Endothelial cell of umbilical vein (primary cell): ENCODE measurements at regions not wholly inside any gene's neighbourhood (a gene's known extent, or its start where the extent isn't known, plus 50 kb on each side); places are given as distances from the start of the nearest gene placed in this dataset.

ENCODE experiments used
- BruUV-seq: library from RNA; stranded (reverse); fragments of 400-500 nt; replicated peaks from 2 replicates; lab custom pipeline; 2021; lab: Mats Ljungman, UMichigan
- CTCF ChIA-PET: fragments of 300-600, 350-600 bp; sonication (Branson Sonifier 250); formaldehyde crosslinking; loops from one replicate; lab custom pipeline; 2021; ENCODE audit warnings: antibody characterized with exemption, inconsistent platforms; lab: Charles Lee
- POLR2A ChIA-PET: fragments of 300-600, 350-600 bp; sonication (Branson Sonifier 250); formaldehyde crosslinking; loops from one replicate; lab custom pipeline; 2021; ENCODE audit warnings: antibody characterized with exemption, inconsistent platforms; lab: Charles Lee
- DNase-seq: peaks from one replicate; pipeline ENCODE4 v3.0.0-alpha.2; 2011; ENCODE audit warnings: low read depth, low spot score
- FAIRE-seq: peaks from 2 replicates; lab custom pipeline; 2011; peaks lifted over from hg19 to GRCh38; lab: Jason Lieb, UNC
- H2AFZ ChIP-seq: 2 replicates; pipeline ENCODE4 v1.6.0; 2012; ENCODE audit warnings: low read depth, low read length, control low read depth, inconsistent platforms
- H3K27ac ChIP-seq: 2 replicates; pipeline ENCODE4 v1.5.1; 2011; ENCODE audit warnings: low read depth, mild to moderate bottlenecking, control low read depth, low read length, moderate library complexity; ENCODE audit not compliant: insufficient read depth
- H3K27me3 ChIP-seq, 2 experiments: 2 replicates each; pipeline versions ENCODE4 v1.6.0 to v1.6.1; 2011; ENCODE audit warnings: low read length in 2 of 2, mixed read lengths in 1 of 2; ENCODE audit not compliant: control insufficient read depth in 2 of 2, insufficient read depth in 2 of 2
- H3K36me3 ChIP-seq, 2 experiments: 2 replicates in 1 of 2; 3 replicates in 1 of 2; pipeline ENCODE4 v1.5.1; 2011; ENCODE audit warnings: low read length in 2 of 2, mild to moderate bottlenecking in 1 of 2, moderate library complexity in 1 of 2; ENCODE audit not compliant: control insufficient read depth in 2 of 2, insufficient read depth in 2 of 2; ENCODE audit errors: extremely low read depth in 1 of 2
- H3K4me1 ChIP-seq: 3 replicates; pipeline ENCODE4 v1.5.1; 2011; ENCODE audit warnings: mild to moderate bottlenecking, low read length; ENCODE audit not compliant: control insufficient read depth, insufficient read depth; ENCODE audit errors: extremely low read depth
- H3K4me2 ChIP-seq: 2 replicates; pipeline ENCODE4 v1.6.1; 2011; ENCODE audit warnings: low read length, control low read depth, mixed read lengths; ENCODE audit not compliant: insufficient read depth
- H3K4me3 ChIP-seq, 3 experiments: fragments of 200-600 bp in 1 of 3; sonication (generic), shearing (Covaris generic) in 1 of 3; replicated peaks in 1 of 3; 2 replicates each; pipeline ENCODE4 v1.5.1; 2011 to 2016; ENCODE audit warnings: control low read depth in 3 of 3, low read length in 3 of 3, mild to moderate bottlenecking in 2 of 3, inconsistent platforms in 1 of 3, low read depth in 1 of 3, moderate library complexity in 1 of 3; ENCODE audit not compliant: insufficient read depth in 1 of 3
- H3K79me2 ChIP-seq: 2 replicates; pipeline ENCODE4 v1.6.0; 2012; ENCODE audit warnings: low read length, inconsistent platforms; ENCODE audit not compliant: control insufficient read depth, insufficient read depth
- H3K9ac ChIP-seq: replicated peaks from 2 replicates; pipeline ENCODE3; 2011; ENCODE audit warnings: low read length, control low read depth; ENCODE audit not compliant: insufficient read depth; ENCODE audit errors: extremely low read depth
- H3K9me1 ChIP-seq: replicated peaks from 3 replicates; pipeline ENCODE4 v1.6.0; 2011; ENCODE audit warnings: mild to moderate bottlenecking, low read length; ENCODE audit not compliant: control insufficient read depth, insufficient read depth; ENCODE audit errors: extremely low read depth
- H3K9me3 ChIP-seq: replicated peaks from 2 replicates; pipeline ENCODE4 v1.5.1; 2012; ENCODE audit warnings: low read length, inconsistent platforms; ENCODE audit not compliant: control insufficient read depth, insufficient read depth
- H4K20me1 ChIP-seq: replicated peaks from 2 replicates; pipeline ENCODE3; 2011; ENCODE audit warnings: mild to moderate bottlenecking, low read length; ENCODE audit not compliant: control insufficient read depth, insufficient read depth; ENCODE audit errors: extremely low read depth
- EZH2 ChIP-seq: IDR thresholded peaks from 2 replicates; pipeline ENCODE4 v1.6.1; 2012; ENCODE audit warnings: borderline replicate concordance, low read depth, mild to moderate bottlenecking, moderate library complexity, low read length, inconsistent platforms; ENCODE audit not compliant: severe bottlenecking
- FOS ChIP-seq: IDR thresholded peaks from 2 replicates; pipeline ENCODE4 v1.6.1; 2011; ENCODE audit warnings: mild to moderate bottlenecking, low read length, moderate library complexity, borderline replicate concordance; ENCODE audit not compliant: insufficient read depth
- GATA2 ChIP-seq: IDR thresholded peaks from 2 replicates; pipeline ENCODE4 v1.7.0; 2011; ENCODE audit warnings: low read depth, mild to moderate bottlenecking, moderate library complexity, mixed read lengths, low read length; ENCODE audit not compliant: insufficient read length, insufficient read depth
- JUN ChIP-seq: IDR thresholded peaks from 2 replicates; pipeline ENCODE4 v1.6.1; 2011; ENCODE audit warnings: borderline replicate concordance, low read depth; ENCODE audit not compliant: insufficient read length, insufficient read depth
- MYC ChIP-seq: IDR thresholded peaks from one replicate; pipeline ENCODE4 v1.6.1; 2011; ENCODE audit warnings: mild to moderate bottlenecking, low read depth, low read length
- POLR2A ChIP-seq: IDR thresholded peaks from 2 replicates; pipeline ENCODE4 v1.6.1; 2012; ENCODE audit warnings: low read depth, mild to moderate bottlenecking, control low read depth, low read length
- POLR2AphosphoS5 ChIP-seq: IDR thresholded peaks from 2 replicates; pipeline ENCODE4 v1.6.1; 2012; ENCODE audit warnings: low read depth, mild to moderate bottlenecking, control low read depth, low read length, moderate library complexity; ENCODE audit not compliant: insufficient read depth
- dilution Hi-C: fragments of 300-500 bp; cut with MboI; formaldehyde crosslinking; loops from one replicate; pipeline ENCODE4 v1.15.0; 2019; ENCODE audit warnings: low sequenced_read_pairs; ENCODE audit not compliant: extremely low pct_ligation_motif_present
- intact Hi-C: fragments of 100-400 bp; cut with micrococcal nuclease; formaldehyde crosslinking; loops from one replicate; pipeline ENCODE4 v1.10.0; 2022
- TF ChIP-seq, protein P1 (sequence below): IDR thresholded peaks from 2 replicates; pipeline ENCODE4 v1.6.1; 2011; ENCODE audit not compliant: insufficient read depth, insufficient read length
- TF ChIP-seq, protein P2 (sequence below), 2 donors: IDR thresholded peaks; 1 replicate in 1 of 2; 2 replicates in 1 of 2; pipeline ENCODE4 v1.5.1; 2011; ENCODE audit warnings: low read length in 2 of 2, mild to moderate bottlenecking in 2 of 2, moderate library complexity in 2 of 2, control low read depth in 1 of 2, inconsistent platforms in 1 of 2, low read depth in 1 of 2; ENCODE audit not compliant: insufficient read depth in 1 of 2; ENCODE audit errors: extremely low read depth in 1 of 2

DNA sequence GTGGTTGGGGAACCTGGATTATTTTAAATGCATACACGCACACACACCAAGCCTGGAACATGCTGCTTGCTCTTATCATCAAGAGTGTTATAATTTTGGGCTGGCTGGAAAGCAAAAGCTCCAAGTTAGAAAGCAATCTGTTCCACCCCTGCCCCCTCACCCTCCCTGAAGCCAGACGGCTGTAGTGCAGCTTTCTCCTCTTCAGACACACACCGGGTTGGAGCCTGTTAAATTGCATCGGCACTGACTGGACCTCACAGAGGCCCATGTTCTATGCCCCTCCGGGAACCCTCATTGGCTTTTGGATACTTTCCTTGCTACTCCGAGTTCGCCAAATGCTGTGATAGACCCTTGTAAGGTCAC lies 90.6 kb upstream of the KCNJ15 start:
- Histone ChIP-seq H3K9me1 (no peaks in the 10 kb centered on the region), H3K27ac (no peak overlapping the region), H4K20me1 (no peaks in the 10 kb centered on the region), H3K27me3 (no peaks in the 10 kb centered on the region), H3K36me3 (no peaks in the 10 kb centered on the region), H2AFZ (no peak overlapping the region), H3K4me2 (no peak overlapping the region), H3K9ac (no peak overlapping the region), H3K4me3 (no peak overlapping the region), H3K9me3 (no peaks in the 10 kb centered on the region), H3K79me2 (no peaks in the 10 kb centered on the region), H3K4me1 (peaks cover 14% of the 10 kb centered on the region)
- no TSS peak for BruUV-seq
- intact Hi-C loops (no loop called here), dilution Hi-C loops (loop anchor here (10.0 kb wide), 1 partner anchor 189 kb away; no protein-coding TSS in a partner anchor)
- ChIA-PET POLR2A (no interaction called here), CTCF (interaction anchor here (0.7 to 20.7 kb wide), 4 partner anchors 51 to 491 kb away, joined by 3 to 740 read pairs (median 8); no protein-coding TSS in a partner anchor)
- no peak for DNase-seq
- FAIRE-seq: no peak
- TF ChIP-seq, protein P1, sequence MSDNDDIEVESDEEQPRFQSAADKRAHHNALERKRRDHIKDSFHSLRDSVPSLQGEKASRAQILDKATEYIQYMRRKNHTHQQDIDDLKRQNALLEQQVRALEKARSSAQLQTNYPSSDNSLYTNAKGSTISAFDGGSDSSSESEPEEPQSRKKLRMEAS: no peak
- TF ChIP-seq GATA2 (no peak), POLR2AphosphoS5 (no peak), FOS (no peak), MYC (no peak), POLR2A (no peak), JUN (no peak), EZH2 (no peak)
- TF ChIP-seq, protein P2, sequence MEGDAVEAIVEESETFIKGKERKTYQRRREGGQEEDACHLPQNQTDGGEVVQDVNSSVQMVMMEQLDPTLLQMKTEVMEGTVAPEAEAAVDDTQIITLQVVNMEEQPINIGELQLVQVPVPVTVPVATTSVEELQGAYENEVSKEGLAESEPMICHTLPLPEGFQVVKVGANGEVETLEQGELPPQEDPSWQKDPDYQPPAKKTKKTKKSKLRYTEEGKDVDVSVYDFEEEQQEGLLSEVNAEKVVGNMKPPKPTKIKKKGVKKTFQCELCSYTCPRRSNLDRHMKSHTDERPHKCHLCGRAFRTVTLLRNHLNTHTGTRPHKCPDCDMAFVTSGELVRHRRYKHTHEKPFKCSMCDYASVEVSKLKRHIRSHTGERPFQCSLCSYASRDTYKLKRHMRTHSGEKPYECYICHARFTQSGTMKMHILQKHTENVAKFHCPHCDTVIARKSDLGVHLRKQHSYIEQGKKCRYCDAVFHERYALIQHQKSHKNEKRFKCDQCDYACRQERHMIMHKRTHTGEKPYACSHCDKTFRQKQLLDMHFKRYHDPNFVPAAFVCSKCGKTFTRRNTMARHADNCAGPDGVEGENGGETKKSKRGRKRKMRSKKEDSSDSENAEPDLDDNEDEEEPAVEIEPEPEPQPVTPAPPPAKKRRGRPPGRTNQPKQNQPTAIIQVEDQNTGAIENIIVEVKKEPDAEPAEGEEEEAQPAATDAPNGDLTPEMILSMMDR (IDR thresholded peaks at IDR 0.05; ENCODE audit: extremely low read depth in 1 of 2, insufficient read depth in 1 of 2, low read depth in 1 of 2, low read length in 2 of 2): no peak
